ENCODE measurements at regions not wholly inside any gene's neighbourhood (a gene's known extent, or its start where the extent isn't known, plus 50 kb on each side); places are given as distances from the start of the nearest gene placed in this dataset.

DNA sequence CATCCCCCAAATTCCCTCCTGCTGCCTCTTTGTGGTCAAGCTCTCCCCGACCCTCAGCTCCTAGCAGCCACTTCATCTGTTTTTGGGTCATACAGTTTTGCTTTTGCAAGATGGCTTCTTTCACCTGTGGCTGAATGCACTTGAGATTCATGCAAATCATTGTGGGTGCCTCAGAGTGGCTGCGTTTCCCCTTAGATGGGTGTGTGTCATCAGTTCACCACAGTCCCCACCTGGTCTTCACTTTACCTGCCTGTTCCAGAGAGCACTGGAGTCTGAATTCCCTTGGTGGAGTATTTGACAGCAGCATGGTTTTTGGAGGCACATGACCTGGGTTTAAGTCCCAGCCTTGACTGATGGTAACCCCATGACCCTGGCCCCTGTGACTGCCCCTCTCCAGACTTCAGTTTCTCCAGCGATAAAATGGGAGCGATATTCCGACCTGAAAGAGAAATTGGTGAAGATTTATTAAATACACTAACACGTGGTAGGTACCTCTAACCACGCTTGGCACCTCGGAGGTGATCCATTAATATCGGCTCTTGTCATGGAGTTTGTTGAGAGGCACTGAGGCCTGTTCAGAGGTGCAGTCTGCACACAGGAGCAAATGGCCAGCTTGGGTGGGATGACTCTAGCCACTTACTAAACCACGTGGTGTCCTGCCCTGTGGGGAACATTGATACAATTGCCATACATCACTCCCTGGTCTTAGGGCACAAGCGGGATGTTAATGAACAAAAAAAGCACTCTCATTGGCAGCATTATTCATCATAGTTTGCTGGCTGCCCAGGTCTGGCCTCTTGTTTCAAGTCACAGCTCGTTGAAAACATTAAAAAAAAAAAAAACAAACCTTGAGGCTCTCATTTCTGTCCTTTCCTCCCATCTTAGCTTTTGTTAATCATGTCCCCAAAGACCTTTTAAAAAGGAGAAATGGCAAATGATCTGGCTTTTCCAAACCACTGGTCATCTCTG, 167.2 kb upstream of the KCNG1 start:
- TF ChIP-seq POLR2AphosphoS5 (IDR thresholded peaks at IDR 0.05; ENCODE audit: insufficient read depth, low read depth, low read length) (no peak), EZH2 (IDR thresholded peaks at IDR 0.05; ENCODE audit: borderline replicate concordance, low read depth, low read length, severe bottlenecking) (no peak), POLR2A (IDR thresholded peaks at IDR 0.05; ENCODE audit: low read depth, low read length) (no peak), MYC (IDR thresholded peaks at IDR 0.05; ENCODE audit: low read depth, low read length) (no peak), FOS (IDR thresholded peaks at IDR 0.05; ENCODE audit: borderline replicate concordance, insufficient read depth, low read length) (no peak), GATA2 (IDR thresholded peaks at IDR 0.05; ENCODE audit: insufficient read depth, insufficient read length, low read depth, low read length) (no peak), JUN (IDR thresholded peaks at IDR 0.05; ENCODE audit: borderline replicate concordance, insufficient read depth, insufficient read length, low read depth) (no peak)
- TF ChIP-seq, protein P1, sequence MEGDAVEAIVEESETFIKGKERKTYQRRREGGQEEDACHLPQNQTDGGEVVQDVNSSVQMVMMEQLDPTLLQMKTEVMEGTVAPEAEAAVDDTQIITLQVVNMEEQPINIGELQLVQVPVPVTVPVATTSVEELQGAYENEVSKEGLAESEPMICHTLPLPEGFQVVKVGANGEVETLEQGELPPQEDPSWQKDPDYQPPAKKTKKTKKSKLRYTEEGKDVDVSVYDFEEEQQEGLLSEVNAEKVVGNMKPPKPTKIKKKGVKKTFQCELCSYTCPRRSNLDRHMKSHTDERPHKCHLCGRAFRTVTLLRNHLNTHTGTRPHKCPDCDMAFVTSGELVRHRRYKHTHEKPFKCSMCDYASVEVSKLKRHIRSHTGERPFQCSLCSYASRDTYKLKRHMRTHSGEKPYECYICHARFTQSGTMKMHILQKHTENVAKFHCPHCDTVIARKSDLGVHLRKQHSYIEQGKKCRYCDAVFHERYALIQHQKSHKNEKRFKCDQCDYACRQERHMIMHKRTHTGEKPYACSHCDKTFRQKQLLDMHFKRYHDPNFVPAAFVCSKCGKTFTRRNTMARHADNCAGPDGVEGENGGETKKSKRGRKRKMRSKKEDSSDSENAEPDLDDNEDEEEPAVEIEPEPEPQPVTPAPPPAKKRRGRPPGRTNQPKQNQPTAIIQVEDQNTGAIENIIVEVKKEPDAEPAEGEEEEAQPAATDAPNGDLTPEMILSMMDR (IDR thresholded peaks at IDR 0.05; ENCODE audit: extremely low read depth in 1 of 2, insufficient read depth in 1 of 2, low read depth in 1 of 2, low read length in 2 of 2) = no peak
- TF ChIP-seq, protein P2, sequence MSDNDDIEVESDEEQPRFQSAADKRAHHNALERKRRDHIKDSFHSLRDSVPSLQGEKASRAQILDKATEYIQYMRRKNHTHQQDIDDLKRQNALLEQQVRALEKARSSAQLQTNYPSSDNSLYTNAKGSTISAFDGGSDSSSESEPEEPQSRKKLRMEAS (IDR thresholded peaks at IDR 0.05; ENCODE audit: insufficient read depth, insufficient read length) = no peak
